Gastroesophageal sphincter (tissue), 4 donors: ENCODE measurements at regions not wholly inside any gene's neighbourhood (a gene's known extent, or its start where the extent isn't known, plus 50 kb on each side); places are given as distances from the start of the nearest gene placed in this dataset.

ENCODE experiments used
- ATAC-seq: fragments of 150-250 bp; one replicate; pipeline ENCODE4 v1.9.1; 2016; ENCODE audit warnings: mild to moderate bottlenecking, moderate library complexity
- H3K27ac ChIP-seq, 4 donors: fragments of 200-600 bp; sonication (generic) in 3 of 4; 1 replicate in 3 of 4; 2 replicates in 1 of 4; pipeline ENCODE4 v1.5.1; 2016 to 2019
- H3K27me3 ChIP-seq: fragments of 200-600 bp; sonication (generic); one replicate; pipeline ENCODE4 v1.5.1; 2019
- H3K36me3 ChIP-seq, 2 donors: fragments of 200-600 bp; sonication (generic); one replicate each; pipeline ENCODE4 v1.5.1; 2019; ENCODE audit warnings: control low read depth in 1 of 2
- H3K4me1 ChIP-seq, 3 donors: fragments of 200-600 bp; sonication (generic); 1 replicate in 2 of 3; 2 replicates in 1 of 3; pipeline ENCODE4 v1.5.1; 2016 to 2019; ENCODE audit warnings: control low read depth in 2 of 3
- H3K4me3 ChIP-seq, 2 donors: fragments of 200-600 bp; sonication (generic); one replicate each; pipeline ENCODE4 v1.5.1; 2019; ENCODE audit warnings: mild to moderate bottlenecking in 1 of 2, moderate library complexity in 1 of 2
- H3K9me3 ChIP-seq, 3 donors: fragments of 200-600 bp; sonication (generic); one replicate each; pipeline ENCODE4 v1.5.1; 2017 to 2019; ENCODE audit warnings: control low read depth in 2 of 3
- EP300 ChIP-seq: sonication (generic); formaldehyde crosslinking; IDR thresholded peaks from one replicate; pipeline ENCODE4 v1.6.1; 2017; ENCODE audit warnings: antibody characterized with exemption, mild to moderate bottlenecking
- POLR2A ChIP-seq, 2 donors: fragments of 450-650 bp; IDR thresholded peaks; one replicate each; pipeline ENCODE4 v1.6.1; 2017; ENCODE audit warnings: antibody characterized with exemption in 2 of 2, mild to moderate bottlenecking in 2 of 2, moderate library complexity in 1 of 2
- POLR2AphosphoS5 ChIP-seq: sonication (generic); formaldehyde crosslinking; IDR thresholded peaks from one replicate; pipeline ENCODE4 v1.6.1; 2017; ENCODE audit warnings: antibody characterized with exemption
- WGBS, 2 donors: methylation state at CpG; one replicate each; pipeline ENCODE4 v1.1.5; 2018; ENCODE audit warnings: low coverage in 1 of 2; 5-methylcytosine and 5-hydroxymethylcytosine counted together
- TF ChIP-seq, protein P1 (sequence below), 4 experiments: fragments of 200-600 bp in 2 of 4; fragments of 450-650 bp in 2 of 4; sonication (generic) in 1 of 4; IDR thresholded peaks; one replicate each; pipeline ENCODE4 v1.5.1; 2017 to 2019; ENCODE audit warnings: antibody characterized with exemption in 4 of 4, mild to moderate bottlenecking in 2 of 4, moderate library complexity in 2 of 4

- peaks cover 0 to 44% (median 8%) of the 10 kb centered on the region in 3 donors for H3K4me1 ChIP-seq
- TF ChIP-seq POLR2A (IDR thresholded peaks at IDR 0.05) = no peak
- TF ChIP-seq EP300 = no peak
- TF ChIP-seq POLR2AphosphoS5 = no peak
- TF ChIP-seq, protein P1, sequence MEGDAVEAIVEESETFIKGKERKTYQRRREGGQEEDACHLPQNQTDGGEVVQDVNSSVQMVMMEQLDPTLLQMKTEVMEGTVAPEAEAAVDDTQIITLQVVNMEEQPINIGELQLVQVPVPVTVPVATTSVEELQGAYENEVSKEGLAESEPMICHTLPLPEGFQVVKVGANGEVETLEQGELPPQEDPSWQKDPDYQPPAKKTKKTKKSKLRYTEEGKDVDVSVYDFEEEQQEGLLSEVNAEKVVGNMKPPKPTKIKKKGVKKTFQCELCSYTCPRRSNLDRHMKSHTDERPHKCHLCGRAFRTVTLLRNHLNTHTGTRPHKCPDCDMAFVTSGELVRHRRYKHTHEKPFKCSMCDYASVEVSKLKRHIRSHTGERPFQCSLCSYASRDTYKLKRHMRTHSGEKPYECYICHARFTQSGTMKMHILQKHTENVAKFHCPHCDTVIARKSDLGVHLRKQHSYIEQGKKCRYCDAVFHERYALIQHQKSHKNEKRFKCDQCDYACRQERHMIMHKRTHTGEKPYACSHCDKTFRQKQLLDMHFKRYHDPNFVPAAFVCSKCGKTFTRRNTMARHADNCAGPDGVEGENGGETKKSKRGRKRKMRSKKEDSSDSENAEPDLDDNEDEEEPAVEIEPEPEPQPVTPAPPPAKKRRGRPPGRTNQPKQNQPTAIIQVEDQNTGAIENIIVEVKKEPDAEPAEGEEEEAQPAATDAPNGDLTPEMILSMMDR (IDR thresholded peaks at IDR 0.05) = no peak
Observed at GRCh38 chr7:117836-118614, 74.3 kb upstream of the FAM20C start.

GRCh38 chr7:118615-119391 is 73.6 kb upstream of the FAM20C start:
- Histone ChIP-seq H3K27ac (peak overlapping the region in 3 of 4 donors; percentile 10 to 51 (median 46)), H3K4me3 (no peak overlapping the region), H3K27me3 (no peaks in the 10 kb centered on the region), H3K9me3 (no peaks in the 10 kb centered on the region), H3K4me1 (peaks cover 0 to 44% (median 8%) of the 10 kb centered on the region in 3 donors), H3K36me3 (no peaks in the 10 kb centered on the region)
- TF ChIP-seq EP300 (no peak), POLR2A (IDR thresholded peaks at IDR 0.05) (no peak), POLR2AphosphoS5 (no peak)
- TF ChIP-seq, protein P1 (IDR thresholded peaks at IDR 0.05) = no peak
- ATAC-seq = no peak
- 68% methylated on average over 11 of the region's 32 CpGs; no CpG with 5 or more reads in 1 of the 2 donors for WGBS, 2 donors

More at GRCh38 chr7:117836-118614, 74.3 kb upstream of the FAM20C start:
- no peak for ATAC-seq
- no peaks in the 10 kb centered on the region for H3K27me3 ChIP-seq
- WGBS, 2 donors = 88 to 95% methylated on average over 11 to 12 of the region's 22 CpGs
- no peaks in the 10 kb centered on the region for H3K9me3 ChIP-seq
- H3K36me3 ChIP-seq = no peaks in the 10 kb centered on the region
- no peak overlapping the region for H3K27ac ChIP-seq
- H3K4me3 ChIP-seq = no peak overlapping the region

GRCh38 chr7:119392-120163 is 72.8 kb upstream of the FAM20C start:
- WGBS, 2 donors = 70% methylated on average over 2 of the region's 27 CpGs; no CpG with 5 or more reads in 1 of the 2 donors
- ATAC-seq = peak; percentile 45
- H3K27me3 ChIP-seq = no peaks in the 10 kb centered on the region
- H3K4me1 ChIP-seq = peaks cover 0 to 44% (median 8%) of the 10 kb centered on the region in 3 donors
- no peaks in the 10 kb centered on the region for H3K9me3 ChIP-seq
- peak overlapping the region in 3 of 4 donors; percentile 10 to 51 (median 46) for H3K27ac ChIP-seq
- H3K4me3 ChIP-seq = no peak overlapping the region
- no peaks in the 10 kb centered on the region for H3K36me3 ChIP-seq
- TF ChIP-seq POLR2A (IDR thresholded peaks at IDR 0.05) (no peak), POLR2AphosphoS5 (no peak), EP300 (no peak)
- TF ChIP-seq, protein P1 (IDR thresholded peaks at IDR 0.05) = no peak

GRCh38 chr7:120164-120991 is 72.0 kb upstream of the FAM20C start:
- no peaks in the 10 kb centered on the region for H3K36me3 ChIP-seq
- no peak for TF ChIP-seq EP300
- no peak for TF ChIP-seq POLR2AphosphoS5
- no peak for TF ChIP-seq POLR2A (IDR thresholded peaks at IDR 0.05)
- TF ChIP-seq, protein P1 (IDR thresholded peaks at IDR 0.05) = no peak
- H3K9me3 ChIP-seq = no peaks in the 10 kb centered on the region
- ATAC-seq = no peak
- H3K4me1 ChIP-seq = peaks cover 0 to 37% (median 8%) of the 10 kb centered on the region in 3 donors
- 83 to 86% methylated on average over 10 of the region's 27 CpGs for WGBS, 2 donors
- peak overlapping the region in 2 of 4 donors; percentile 46 to 51 for H3K27ac ChIP-seq
- no peak overlapping the region for H3K4me3 ChIP-seq
- H3K27me3 ChIP-seq = no peaks in the 10 kb centered on the region
